Lower leg skin (tissue), 4 donors: ENCODE measurements at regions not wholly inside any gene's neighbourhood (a gene's known extent, or its start where the extent isn't known, plus 50 kb on each side); places are given as distances from the start of the nearest gene placed in this dataset.

Experiments used
- DNase-seq, 2 donors: peaks; one replicate each; pipeline ENCODE4 v3.0.0-alpha.2; 2019; ENCODE audit warnings: low spot score in 2 of 2
- H3K4me3 ChIP-seq: fragments of 200-600 bp; sonication (generic); 2 replicates; pipeline ENCODE4 v1.5.1; 2017; ENCODE audit warnings: mild to moderate bottlenecking, low read depth; ENCODE audit not compliant: poor library complexity, severe bottlenecking
- CTCF ChIP-seq, 3 donors: fragments of 450-650 bp; IDR thresholded peaks; one replicate each; pipeline ENCODE4 v1.5.1; 2016; ENCODE audit warnings: antibody characterized with exemption in 3 of 3, mild to moderate bottlenecking in 3 of 3, moderate library complexity in 2 of 3
- POLR2A ChIP-seq, 2 donors: fragments of 450-650 bp; IDR thresholded peaks; one replicate each; pipeline ENCODE4 v1.6.1; 2016 to 2017; ENCODE audit warnings: antibody characterized with exemption in 2 of 2, mild to moderate bottlenecking in 1 of 2, moderate library complexity in 1 of 2
- WGBS, 2 donors: methylation state at CpG; one replicate each; pipeline ENCODE4 v1.1.5; 2018; 5-methylcytosine and 5-hydroxymethylcytosine counted together
- intact Hi-C: fragments of 100-400 bp; cut with DNase I; formaldehyde crosslinking; loops from one replicate; pipeline ENCODE4 v1.15.0; 2023; ENCODE audit warnings: low total_unique reads

DNA sequence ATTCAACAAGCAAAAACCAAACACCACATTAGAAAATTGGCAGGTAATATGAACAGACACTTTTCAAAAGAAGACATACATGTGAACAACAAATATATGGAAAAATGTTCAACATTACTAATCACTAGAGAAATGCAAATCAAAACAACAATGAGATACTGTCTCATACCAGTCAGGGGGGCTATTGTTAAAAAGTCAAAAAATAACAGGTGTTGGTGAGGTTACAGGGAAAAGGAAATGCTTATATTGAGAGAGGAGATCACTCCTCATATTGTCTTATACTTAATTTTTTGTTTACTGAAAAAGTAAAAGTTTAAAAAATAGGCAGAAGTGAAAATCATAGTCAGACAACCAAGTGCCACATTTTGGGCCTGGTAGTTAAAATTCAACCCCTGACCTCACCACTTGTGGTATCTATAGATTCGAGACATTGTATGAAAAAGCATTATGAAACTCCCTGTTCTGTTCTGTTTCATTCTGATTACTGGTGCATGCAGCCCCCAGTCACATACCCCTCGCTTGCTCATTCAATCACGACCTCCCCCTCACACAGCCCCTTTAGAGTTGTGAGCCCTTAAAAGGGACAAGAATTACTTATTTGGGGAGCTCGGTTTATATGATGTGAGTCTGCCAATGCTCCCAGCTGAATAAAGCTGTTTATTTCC is 153.7 kb upstream of the FGF16 start:
- no peak for DNase-seq
- 63 to 66% methylated on average over 4 of the region's 4 CpGs for WGBS, 2 donors
- intact Hi-C loops = no loop called here
- H3K4me3 ChIP-seq = no peak overlapping the region
- no peak for TF ChIP-seq POLR2A (IDR thresholded peaks at IDR 0.05)
- TF ChIP-seq CTCF (IDR thresholded peaks at IDR 0.05) = no peak

DNA sequence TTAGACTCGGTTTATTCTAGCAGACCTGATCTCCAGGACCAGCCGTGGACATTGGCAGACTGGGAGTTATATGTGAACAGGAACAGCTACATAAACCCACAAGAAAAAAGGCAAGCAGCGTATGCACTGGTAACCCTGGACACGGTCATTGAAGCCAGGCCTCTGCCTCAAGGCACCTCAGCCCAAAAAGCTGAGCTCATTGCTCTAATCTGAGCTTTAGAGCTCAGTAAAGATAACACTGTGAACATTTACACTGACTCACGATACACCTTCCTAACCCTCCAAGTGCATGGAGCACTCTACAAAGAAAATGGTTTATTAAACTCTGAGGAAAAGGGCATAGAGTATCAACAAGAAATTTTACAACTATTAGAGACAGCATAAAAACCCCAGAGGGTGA is 148.9 kb upstream of the FGF16 start:
- TF ChIP-seq CTCF (IDR thresholded peaks at IDR 0.05) = no peak
- TF ChIP-seq POLR2A (IDR thresholded peaks at IDR 0.05) = no peak
- intact Hi-C loops = no loop called here
- no peak overlapping the region for H3K4me3 ChIP-seq
- no peak for DNase-seq
- 81 to 87% methylated on average over 5 of the region's 5 CpGs for WGBS, 2 donors

DNA sequence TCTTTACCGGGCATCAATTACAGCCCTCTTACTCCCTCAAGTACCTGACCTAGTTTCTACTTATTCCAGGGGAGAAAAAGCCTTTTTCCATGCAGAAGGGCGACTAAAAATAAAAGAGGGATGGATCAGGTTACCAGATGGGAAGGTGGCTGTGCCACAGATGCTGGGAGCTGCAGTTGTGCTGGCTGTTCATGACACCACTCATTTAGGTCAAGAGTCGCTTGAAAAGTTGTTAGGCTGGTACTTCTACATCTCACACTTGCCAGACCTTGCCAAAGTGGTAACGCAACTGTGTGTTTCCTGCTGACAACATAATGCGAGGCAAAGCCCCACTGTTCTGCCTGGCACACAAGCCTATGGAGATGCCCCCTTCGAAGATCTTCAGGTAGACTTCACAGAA is 148.4 kb upstream of the FGF16 start:
- intact Hi-C loops = no loop called here
- no peak for DNase-seq
- H3K4me3 ChIP-seq = no peak overlapping the region
- TF ChIP-seq POLR2A (IDR thresholded peaks at IDR 0.05) = no peak
- no peak for TF ChIP-seq CTCF (IDR thresholded peaks at IDR 0.05)
- 65 to 73% methylated on average over 6 of the region's 6 CpGs for WGBS, 2 donors

- intact Hi-C loops = no loop called here
- H3K4me3 ChIP-seq = no peak overlapping the region
- TF ChIP-seq CTCF (IDR thresholded peaks at IDR 0.05) = no peak
- no peak for TF ChIP-seq POLR2A (IDR thresholded peaks at IDR 0.05)
- DNase-seq = no peak
- 79 to 84% methylated on average over 6 of the region's 6 CpGs for WGBS, 2 donors
Measured at GRCh38 chrX:77299549-77299948, 147.6 kb upstream of the FGF16 start.

DNA sequence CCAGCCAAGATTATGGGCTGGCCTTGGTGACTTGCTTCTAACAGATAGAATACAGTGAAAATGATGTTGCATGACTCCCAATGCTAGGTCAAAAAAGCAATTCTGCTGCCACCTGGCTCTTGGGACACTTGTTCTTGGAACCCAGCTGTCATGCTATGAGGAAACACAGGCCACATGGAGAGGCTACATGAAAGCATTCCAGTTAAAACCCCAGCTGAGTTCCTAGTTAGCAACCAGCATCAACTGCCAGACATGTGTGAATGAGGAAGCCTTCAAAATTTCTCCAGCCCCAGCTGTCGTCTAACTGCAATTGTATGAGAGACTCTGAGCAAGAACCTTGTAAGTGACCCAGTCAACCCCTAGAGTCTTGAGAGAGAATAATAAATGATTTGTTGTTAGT is 105.2 kb upstream of the FGF16 start:
- intact Hi-C loops = no loop called here
- 41 to 44% methylated on average over 1 of the region's 1 CpG for WGBS, 2 donors
- no peak overlapping the region for H3K4me3 ChIP-seq
- TF ChIP-seq POLR2A (IDR thresholded peaks at IDR 0.05) (no peak), CTCF (IDR thresholded peaks at IDR 0.05) (no peak)
- DNase-seq = no peak

DNA sequence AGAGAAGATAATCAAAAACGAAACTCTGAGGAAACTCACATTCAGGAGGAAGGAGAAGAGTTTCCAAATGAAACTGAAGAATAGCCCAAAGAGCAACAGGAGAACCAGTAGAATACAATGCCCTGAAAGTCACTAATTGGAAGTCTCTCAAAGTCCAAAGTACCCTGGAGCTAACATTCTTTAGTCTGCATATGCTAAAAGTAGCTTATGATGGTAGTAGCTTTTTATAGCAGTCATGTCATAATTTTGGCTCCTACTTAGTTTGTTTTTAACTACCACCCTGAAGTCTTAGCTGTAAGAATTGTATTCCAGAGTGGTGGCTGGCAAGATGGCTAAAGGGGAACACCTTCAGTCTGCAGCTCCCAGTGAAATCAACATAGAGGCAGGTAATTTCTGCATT is 100.3 kb upstream of the FGF16 start:
- H3K4me3 ChIP-seq = no peak overlapping the region
- intact Hi-C loops = no loop called here
- no peak for DNase-seq
- 59 to 72% methylated on average over 1 of the region's 1 CpG for WGBS, 2 donors
- TF ChIP-seq POLR2A (IDR thresholded peaks at IDR 0.05) = no peak
- no peak for TF ChIP-seq CTCF (IDR thresholded peaks at IDR 0.05)
